Mesodermal cell (in vitro differentiated cells): ENCODE measurements at regions not wholly inside any gene's neighbourhood (a gene's known extent, or its start where the extent isn't known, plus 50 kb on each side); places are given as distances from the start of the nearest gene placed in this dataset.
"Not testable (repeated sequence)": the region's sequence is repeated elsewhere in the genome, so short reads cannot be mapped to it uniquely, and the experiment has no call there.

Source experiments
- H3K27ac ChIP-seq: 2 replicates; pipeline ENCODE4 v1.7.0; 2013; ENCODE audit warnings: mild to moderate bottlenecking, low read depth, low read length, moderate library complexity; ENCODE audit not compliant: severe bottlenecking
- H3K36me3 ChIP-seq: 2 replicates; pipeline ENCODE4 v1.7.1; 2013; ENCODE audit warnings: mild to moderate bottlenecking, low read length, moderate library complexity; ENCODE audit not compliant: control insufficient read depth, insufficient read depth
- H3K4me1 ChIP-seq: one replicate; pipeline ENCODE4 v1.7.1; 2013; ENCODE audit warnings: mild to moderate bottlenecking, low read length; ENCODE audit not compliant: insufficient read depth, control insufficient read depth, poor library complexity, severe bottlenecking
- H3K4me3 ChIP-seq: 2 replicates; pipeline ENCODE4 v1.7.0; 2013; ENCODE audit warnings: low read length, control low read depth, mild to moderate bottlenecking; ENCODE audit not compliant: insufficient read depth, poor library complexity, severe bottlenecking; ENCODE audit errors: extremely low read depth
- H3K9me3 ChIP-seq: 2 replicates; pipeline ENCODE4 v1.7.1; 2013; ENCODE audit warnings: mild to moderate bottlenecking, low read length, moderate library complexity; ENCODE audit not compliant: control insufficient read depth
- WGBS, 2 experiments: methylation state at CpG; one replicate each; pipeline ENCODE4 v1.1.5; 2013; ENCODE audit warnings: missing lambda C conversion rate in 2 of 2; ENCODE audit not compliant: insufficient coverage in 2 of 2; 5-methylcytosine and 5-hydroxymethylcytosine counted together

DNA sequence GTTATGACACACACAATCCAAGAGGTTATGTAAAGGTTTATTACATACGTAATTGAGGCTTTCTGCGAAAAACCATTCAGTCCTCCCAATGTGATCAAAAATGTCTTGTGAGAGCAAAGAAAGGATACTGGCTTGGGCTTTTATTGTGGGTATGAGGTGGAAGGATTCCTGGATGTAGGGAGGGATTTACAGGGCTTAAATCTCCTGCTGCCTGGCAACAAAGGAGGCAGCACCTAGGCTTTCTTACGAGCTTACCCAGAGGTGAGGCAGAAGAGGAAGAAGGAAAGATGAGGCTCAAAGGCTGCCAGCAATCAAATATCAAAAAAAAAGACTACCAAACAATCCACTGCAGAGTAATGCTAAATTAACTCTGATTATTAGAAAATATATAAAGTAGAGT is 1149.5 kb upstream of the POT1 start:
- no peaks in the 10 kb centered on the region for H3K36me3 ChIP-seq
- H3K27ac ChIP-seq: no peak overlapping the region
- 100% methylated on average over 1 to 2 of the region's 3 CpGs for WGBS, 2 experiments
- H3K4me3 ChIP-seq: no peak overlapping the region
- H3K9me3 ChIP-seq: no peaks in the 10 kb centered on the region
- no peaks in the 10 kb centered on the region for H3K4me1 ChIP-seq

DNA sequence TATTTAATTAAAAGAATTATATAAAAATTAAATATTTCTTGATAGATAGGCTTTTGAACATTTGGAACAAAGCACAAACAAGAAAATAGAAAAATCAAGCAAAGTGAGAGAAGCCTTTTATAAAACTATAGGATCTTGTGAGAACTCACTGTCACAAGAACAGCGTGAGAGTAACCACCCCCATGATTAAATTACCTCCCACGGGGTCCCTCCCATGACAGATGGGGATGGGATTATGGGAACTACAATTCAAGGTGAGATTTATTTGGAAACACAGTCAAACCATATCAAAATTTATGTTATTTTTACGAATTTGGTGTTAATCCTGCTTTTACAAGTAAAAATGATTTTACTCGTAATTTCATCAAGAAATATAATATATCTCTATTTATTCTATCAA is 1136.1 kb upstream of the POT1 start:
- H3K4me1 ChIP-seq: no peaks in the 10 kb centered on the region
- no CpG with 5 or more reads among the region's 4 CpGs for WGBS, 2 experiments
- H3K4me3 ChIP-seq: no peak overlapping the region
- H3K27ac ChIP-seq: no peak overlapping the region
- no peaks in the 10 kb centered on the region for H3K9me3 ChIP-seq
- no peaks in the 10 kb centered on the region for H3K36me3 ChIP-seq

DNA sequence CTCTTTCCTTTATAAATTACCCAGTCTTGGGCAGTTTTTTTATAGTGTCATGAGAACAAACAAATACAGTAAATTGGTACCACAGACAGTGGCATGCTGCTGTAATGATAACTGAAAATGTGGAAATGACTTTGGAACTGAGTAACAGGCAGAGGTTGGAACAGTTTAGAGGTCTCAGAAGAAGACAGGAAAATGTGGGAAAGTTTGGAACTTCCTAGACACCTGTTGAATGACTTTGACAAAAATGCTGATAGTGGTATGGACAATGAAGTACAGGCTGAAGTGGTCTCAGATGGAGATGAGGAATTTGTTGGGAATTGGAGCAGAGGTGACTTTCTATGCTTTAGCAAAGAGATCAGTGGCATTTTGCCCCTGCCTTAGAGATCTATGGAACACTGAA is 1128.4 kb upstream of the POT1 start:
- Histone ChIP-seq H3K9me3 (no peaks in the 10 kb centered on the region), H3K4me3 (no peak overlapping the region), H3K27ac (no peak overlapping the region), H3K4me1 (no peaks in the 10 kb centered on the region), H3K36me3 (no peaks in the 10 kb centered on the region)

DNA sequence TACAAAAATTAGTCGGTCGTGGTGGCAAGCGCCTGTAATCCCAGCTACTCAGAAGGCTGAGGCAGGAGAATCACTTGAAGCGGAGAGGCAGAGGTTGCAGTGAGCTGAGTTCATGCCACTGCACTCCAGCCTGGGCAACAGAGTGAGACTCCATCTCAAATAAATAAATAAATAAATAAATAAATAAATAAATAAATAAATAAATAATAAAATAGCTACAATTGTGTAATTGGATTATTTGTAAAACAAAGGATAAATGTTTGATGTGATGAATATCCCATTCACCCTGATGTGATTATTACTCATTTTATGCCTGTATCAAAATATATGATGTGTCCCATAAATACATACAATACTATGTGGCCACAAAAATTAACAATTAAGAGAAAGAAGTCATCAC is 1127.0 kb upstream of the POT1 start:
- not testable (repeated sequence) for H3K4me1 ChIP-seq, H3K4me3 ChIP-seq, H3K36me3 ChIP-seq, H3K9me3 ChIP-seq, H3K27ac ChIP-seq
- WGBS, 2 experiments: 82 to 96% methylated on average over 3 to 4 of the region's 4 CpGs

DNA sequence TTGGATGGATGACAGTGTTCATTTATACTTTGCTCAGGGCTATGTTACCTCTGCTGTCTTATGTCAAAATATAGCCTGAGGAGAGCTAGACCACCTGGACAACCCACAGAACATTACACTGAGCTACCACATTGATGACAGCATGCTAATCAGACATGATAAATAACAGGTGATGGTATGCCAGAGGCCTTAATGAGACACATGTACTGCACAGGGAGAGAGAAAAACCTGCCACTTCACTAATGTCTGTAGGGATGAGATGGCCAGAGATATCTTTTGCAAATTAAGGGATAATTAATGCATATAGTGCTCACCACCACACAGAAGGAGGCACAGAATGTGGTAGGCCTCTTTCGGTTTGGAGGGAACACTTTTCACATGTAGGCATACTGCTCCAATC is 1122.6 kb upstream of the POT1 start:
- no peak overlapping the region for H3K27ac ChIP-seq
- H3K4me3 ChIP-seq: no peak overlapping the region
- no CpG with 5 or more reads among the region's 1 CpG for WGBS, 2 experiments
- H3K9me3 ChIP-seq: no peaks in the 10 kb centered on the region
- no peaks in the 10 kb centered on the region for H3K36me3 ChIP-seq
- no peaks in the 10 kb centered on the region for H3K4me1 ChIP-seq

DNA sequence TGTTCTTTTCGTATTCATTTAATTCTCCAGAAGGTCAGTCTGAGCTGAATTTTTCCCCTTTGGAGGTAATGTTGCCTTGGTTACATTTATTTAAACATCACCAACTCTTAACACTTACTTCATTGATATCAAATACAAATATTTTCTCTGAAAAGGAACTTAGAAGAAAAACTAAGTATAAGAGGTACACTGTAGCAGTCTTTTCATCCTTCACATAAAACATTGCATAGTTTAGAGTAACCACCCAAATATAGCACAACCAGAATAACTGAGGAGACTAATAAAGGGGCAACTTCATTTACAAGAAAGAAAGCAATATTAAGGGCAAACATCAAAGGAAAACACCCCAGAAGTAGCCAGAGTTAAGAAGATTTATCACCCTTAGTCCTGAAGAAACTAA is 1115.0 kb upstream of the POT1 start:
- Histone ChIP-seq H3K27ac (no peak overlapping the region), H3K36me3 (no peaks in the 10 kb centered on the region), H3K4me1 (no peaks in the 10 kb centered on the region), H3K4me3 (no peak overlapping the region), H3K9me3 (no peaks in the 10 kb centered on the region)
- no CpG with 5 or more reads among the region's 1 CpG for WGBS, 2 experiments

DNA sequence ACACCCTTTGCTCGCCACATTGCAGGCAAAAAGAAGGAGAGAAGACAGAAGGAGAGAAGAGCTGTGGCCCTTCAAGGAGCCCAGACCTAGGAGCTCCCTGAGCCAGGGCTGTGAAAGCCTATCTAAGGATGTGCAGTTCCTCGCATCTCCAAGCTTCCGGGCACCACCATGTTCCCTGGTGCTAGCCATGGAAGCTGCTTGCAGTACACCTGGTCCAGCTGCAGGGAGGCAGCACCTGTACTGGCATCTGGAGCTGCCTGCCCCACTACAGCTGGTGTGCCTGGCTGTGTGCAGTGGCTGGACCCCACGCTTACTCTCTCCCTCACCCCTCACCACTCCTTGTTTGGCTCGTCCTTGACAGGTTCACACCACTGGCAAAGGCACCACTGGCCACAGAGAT is 1111.8 kb upstream of the POT1 start:
- Histone ChIP-seq H3K36me3 (no peaks in the 10 kb centered on the region), H3K4me1 (no peaks in the 10 kb centered on the region), H3K27ac (no peak overlapping the region), H3K4me3 (no peak overlapping the region), H3K9me3 (no peaks in the 10 kb centered on the region)
- 83 to 92% methylated on average over 2 to 3 of the region's 5 CpGs for WGBS, 2 experiments

DNA sequence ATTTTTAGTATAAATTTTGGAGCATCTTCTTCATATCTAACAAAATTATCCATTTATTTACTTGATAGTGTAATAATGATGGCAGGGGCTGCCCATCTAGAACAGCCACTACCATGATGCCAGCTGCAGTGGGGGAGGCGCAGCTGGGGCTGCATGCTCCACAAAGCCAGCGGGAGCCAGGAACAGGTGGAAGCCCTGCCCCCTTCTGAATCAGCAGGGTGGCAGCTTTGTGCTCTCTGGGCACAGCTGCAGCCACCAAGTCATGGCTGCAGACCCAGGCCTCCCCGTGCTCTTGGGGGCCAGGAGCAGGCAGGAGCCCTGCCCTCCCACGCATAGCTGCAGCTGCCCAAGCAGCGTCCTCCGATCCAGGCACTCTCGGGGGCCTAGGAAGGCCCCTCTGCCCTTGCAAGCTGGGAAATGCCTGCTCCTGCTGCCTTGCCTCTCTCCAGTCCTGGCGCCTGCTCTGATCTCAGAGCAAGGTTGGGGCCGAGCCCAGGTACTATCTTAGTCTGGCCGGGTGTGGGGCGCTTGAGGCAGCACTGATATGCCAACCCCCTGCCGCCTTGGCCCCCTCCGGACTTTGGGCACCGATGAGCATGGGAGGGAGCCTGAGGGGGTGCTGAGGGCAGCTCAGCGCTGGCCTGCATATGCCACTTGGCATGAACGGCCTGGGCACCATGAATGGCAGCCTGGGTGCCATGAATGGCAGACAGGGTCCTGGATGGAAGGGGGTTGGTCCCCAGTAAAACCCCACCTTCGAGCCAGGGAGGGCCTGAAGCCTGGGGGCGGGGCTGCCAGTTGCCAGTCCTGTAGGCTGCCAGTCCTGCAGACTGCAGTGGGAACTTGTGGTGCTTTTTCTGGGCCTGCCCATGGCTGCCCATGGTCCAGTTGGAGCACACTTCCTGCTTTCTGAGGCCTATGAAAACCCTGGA is 1110.8 kb upstream of the POT1 start:
- no peaks in the 10 kb centered on the region for H3K4me1 ChIP-seq
- H3K9me3 ChIP-seq: no peaks in the 10 kb centered on the region
- H3K36me3 ChIP-seq: no peaks in the 10 kb centered on the region
- 79 to 80% methylated on average over 15 to 18 of the region's 18 CpGs for WGBS, 2 experiments
- no peak overlapping the region for H3K4me3 ChIP-seq
- H3K27ac ChIP-seq: no peak overlapping the region

DNA sequence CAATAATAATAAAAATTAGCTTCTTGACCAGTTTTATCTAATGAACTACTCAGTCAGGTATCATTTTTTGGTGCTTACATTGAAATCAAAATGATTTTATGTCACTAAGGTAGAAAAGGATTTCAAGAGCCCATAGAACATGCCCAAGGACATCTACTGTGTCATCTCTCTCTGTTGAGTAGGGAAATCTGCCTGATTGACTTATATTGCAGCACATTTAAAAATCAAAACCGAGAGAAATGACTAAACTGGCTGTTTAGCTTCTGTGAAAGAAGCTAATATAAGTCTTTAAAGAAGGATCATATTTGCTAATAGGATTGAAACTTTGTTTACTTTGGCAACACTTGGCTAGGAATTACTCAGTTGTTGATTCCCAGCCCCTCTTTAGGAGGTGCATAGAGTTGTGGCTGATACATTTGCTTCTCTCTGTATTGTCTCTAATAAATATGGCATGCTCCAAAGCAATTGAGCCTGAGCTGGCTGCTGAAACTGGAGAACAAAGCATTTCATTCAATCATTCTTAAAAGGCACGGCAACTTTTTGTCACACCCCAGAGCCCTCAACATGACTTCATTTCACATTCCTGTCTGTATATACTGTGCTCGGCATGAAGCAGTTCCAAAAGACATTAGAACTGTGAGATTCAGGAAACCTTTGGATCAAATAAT is 1096.9 kb upstream of the POT1 start:
- Histone ChIP-seq H3K36me3 (no peaks in the 10 kb centered on the region), H3K4me3 (no peak overlapping the region), H3K27ac (peak overlapping the region; percentile 6), H3K9me3 (no peaks in the 10 kb centered on the region), H3K4me1 (no peaks in the 10 kb centered on the region)
- 44 to 52% methylated on average over 1 to 2 of the region's 3 CpGs for WGBS, 2 experiments

DNA sequence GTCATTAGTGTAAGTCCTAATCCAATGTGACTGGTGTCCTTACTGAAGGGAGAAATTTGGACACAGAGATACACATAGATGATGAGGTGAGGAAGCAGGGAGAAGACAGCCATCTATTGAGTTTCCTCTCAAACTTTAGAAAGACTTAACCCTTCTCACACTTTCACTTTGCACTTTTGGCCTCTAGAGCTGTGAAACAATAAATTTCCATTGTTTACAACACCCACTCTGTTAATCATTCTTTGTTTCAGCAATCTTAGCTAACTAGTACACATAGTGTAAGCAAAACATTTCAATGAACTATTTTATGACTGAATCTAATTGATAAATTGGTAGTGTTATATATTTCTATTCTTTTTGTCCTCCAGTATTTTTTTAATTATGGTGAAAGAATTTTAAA is 1092.8 kb upstream of the POT1 start:
- H3K9me3 ChIP-seq: no peaks in the 10 kb centered on the region

DNA sequence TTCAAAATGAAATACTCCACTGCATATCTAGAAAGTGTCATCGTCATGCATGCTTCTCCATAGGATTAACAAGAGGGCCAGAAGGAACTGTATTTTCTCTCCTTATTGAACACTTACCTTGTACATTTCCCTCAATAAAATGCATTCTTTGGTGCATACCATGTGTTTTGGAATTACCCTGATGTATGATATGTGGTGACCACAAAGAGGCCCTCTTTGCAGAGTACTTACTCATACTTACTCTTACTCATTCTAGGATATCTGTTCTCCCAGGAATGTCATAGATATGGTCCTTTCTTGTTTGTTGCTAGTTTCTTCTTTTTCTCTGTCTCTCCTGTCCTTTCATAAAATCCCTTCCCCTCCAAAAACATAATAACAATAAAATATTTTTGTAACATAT is 1087.1 kb upstream of the POT1 start:
- Histone ChIP-seq H3K36me3 (no peaks in the 10 kb centered on the region), H3K4me1 (peaks cover 5% of the 10 kb centered on the region), H3K9me3 (no peaks in the 10 kb centered on the region), H3K27ac (no peak overlapping the region), H3K4me3 (no peak overlapping the region)
- 100% methylated on average over 1 of the region's 1 CpG for WGBS, 2 experiments

More for the DNA sequence above, 1092.8 kb upstream of the POT1 start:
- no peaks in the 10 kb centered on the region for H3K36me3 ChIP-seq
- no peaks in the 10 kb centered on the region for H3K4me1 ChIP-seq
- H3K4me3 ChIP-seq: no peak overlapping the region
- H3K27ac ChIP-seq: no peak overlapping the region
